Activated CD4-positive, alpha-beta memory T cell treated with anti-CD3 and anti-CD28 coated beads, Interleukin-2, amount 10 ng/mL, durations not matched to agents 7 days and 5 days (primary cell): ENCODE measurements at regions not wholly inside any gene's neighbourhood (a gene's known extent, or its start where the extent isn't known, plus 50 kb on each side); places are given as distances from the start of the nearest gene placed in this dataset.

ENCODE experiments used
- CTCF ChIA-PET: fragments of 350-600 bp; sonication (Branson Sonifier 250); formaldehyde crosslinking; loops from one replicate; lab custom pipeline; 2021; ENCODE audit warnings: antibody characterized with exemption, inconsistent platforms; lab: Charles Lee
- POLR2A ChIA-PET: fragments of 350-600 bp; sonication (Branson Sonifier 250); formaldehyde crosslinking; loops from one replicate; lab custom pipeline; 2021; ENCODE audit warnings: antibody characterized with exemption; lab: Charles Lee
- DNase-seq: peaks from one replicate; pipeline ENCODE4 v3.0.0-alpha.2; 2020
- H3K27ac Mint-ChIP-seq: one replicate; pipeline ENCODE4 v1.8.0; 2021; ENCODE audit warnings: mild to moderate bottlenecking, mixed read lengths
- H3K27me3 Mint-ChIP-seq: one replicate; pipeline ENCODE4 v1.8.0; 2021; ENCODE audit warnings: mixed read lengths
- H3K36me3 Mint-ChIP-seq: one replicate; pipeline ENCODE4 v1.8.0; 2021; ENCODE audit warnings: low read depth, mixed read lengths
- H3K4me1 Mint-ChIP-seq: one replicate; pipeline ENCODE4 v1.8.0; 2021; ENCODE audit warnings: mixed read lengths
- H3K4me3 Mint-ChIP-seq: one replicate; pipeline ENCODE4 v1.8.0; 2021; ENCODE audit warnings: mild to moderate bottlenecking, mixed read lengths
- H3K9me3 Mint-ChIP-seq: one replicate; pipeline ENCODE4 v1.8.0; 2021; ENCODE audit warnings: mixed read lengths

GRCh38 chrY:15466891-15467290 lies 942.6 kb downstream of the NLGN4Y start:
- Mint-ChIP-seq H3K27ac (no peak overlapping the region), H3K27me3 (no peaks in the 10 kb centered on the region), H3K4me1 (no peaks in the 10 kb centered on the region), H3K9me3 (no peaks in the 10 kb centered on the region), H3K36me3 (no peaks in the 10 kb centered on the region), H3K4me3 (no peak overlapping the region)
- ChIA-PET CTCF (no interaction called here), POLR2A (no interaction called here)
- no peak for DNase-seq

GRCh38 chrY:15468091-15468490 lies 943.8 kb downstream of the NLGN4Y start:
- ChIA-PET CTCF (no interaction called here), POLR2A (no interaction called here)
- no peaks in the 10 kb centered on the region for H3K27me3 Mint-ChIP-seq
- no peaks in the 10 kb centered on the region for H3K9me3 Mint-ChIP-seq
- H3K4me1 Mint-ChIP-seq, result no peaks in the 10 kb centered on the region
- no peak overlapping the region for H3K27ac Mint-ChIP-seq
- no peak overlapping the region for H3K4me3 Mint-ChIP-seq
- DNase-seq, result no peak
- no peaks in the 10 kb centered on the region for H3K36me3 Mint-ChIP-seq

- H3K36me3 Mint-ChIP-seq, result no peaks in the 10 kb centered on the region
- DNase-seq, result no peak
These were observed 947.0 kb downstream of the NLGN4Y start for GRCh38 chrY:15471371-15471770.

GRCh38 chrY:15478348-15478963 lies 954.1 kb downstream of the NLGN4Y start:
- H3K27me3 Mint-ChIP-seq, result no peaks in the 10 kb centered on the region
- no peaks in the 10 kb centered on the region for H3K4me1 Mint-ChIP-seq
- DNase-seq, result no peak
- ChIA-PET CTCF (interaction anchor here (0.6 kb wide), 1 partner anchor 1957 kb away, joined by 3 read pairs; no protein-coding TSS in a partner anchor), POLR2A (no interaction called here)
- no peak overlapping the region for H3K4me3 Mint-ChIP-seq
- no peak overlapping the region for H3K27ac Mint-ChIP-seq
- no peaks in the 10 kb centered on the region for H3K9me3 Mint-ChIP-seq
- H3K36me3 Mint-ChIP-seq, result no peaks in the 10 kb centered on the region

More at GRCh38 chrY:15471371-15471770, 947.0 kb downstream of the NLGN4Y start:
- POLR2A ChIA-PET, result no interaction called here
- no peaks in the 10 kb centered on the region for H3K4me1 Mint-ChIP-seq
- H3K4me3 Mint-ChIP-seq, result no peak overlapping the region
- no peaks in the 10 kb centered on the region for H3K27me3 Mint-ChIP-seq
- H3K9me3 Mint-ChIP-seq, result no peaks in the 10 kb centered on the region
- CTCF ChIA-PET, result no interaction called here
- H3K27ac Mint-ChIP-seq, result no peak overlapping the region

- ChIA-PET POLR2A (no interaction called here), CTCF (no interaction called here)
- DNase-seq, result no peak
- Mint-ChIP-seq H3K4me3 (no peak overlapping the region), H3K27me3 (no peaks in the 10 kb centered on the region), H3K4me1 (no peaks in the 10 kb centered on the region), H3K36me3 (no peaks in the 10 kb centered on the region), H3K27ac (no peak overlapping the region), H3K9me3 (no peaks in the 10 kb centered on the region)
These were observed 976.2 kb downstream of the NLGN4Y start for GRCh38 chrY:15500536-15500935.

GRCh38 chrY:15501181-15501580 lies 976.9 kb downstream of the NLGN4Y start:
- no peak for DNase-seq
- no peaks in the 10 kb centered on the region for H3K4me1 Mint-ChIP-seq

GRCh38 chrY:15510288-15510687 lies 986.0 kb downstream of the NLGN4Y start:
- Mint-ChIP-seq H3K4me1 (no peaks in the 10 kb centered on the region), H3K36me3 (no peaks in the 10 kb centered on the region), H3K27ac (no peak overlapping the region), H3K4me3 (no peak overlapping the region), H3K27me3 (no peaks in the 10 kb centered on the region), H3K9me3 (no peaks in the 10 kb centered on the region)
- ChIA-PET POLR2A (no interaction called here), CTCF (no interaction called here)
- no peak for DNase-seq

More at GRCh38 chrY:15501181-15501580, 976.9 kb downstream of the NLGN4Y start:
- no peaks in the 10 kb centered on the region for H3K36me3 Mint-ChIP-seq
- H3K4me3 Mint-ChIP-seq, result no peak overlapping the region
- H3K9me3 Mint-ChIP-seq, result no peaks in the 10 kb centered on the region
- POLR2A ChIA-PET, result no interaction called here
- no peaks in the 10 kb centered on the region for H3K27me3 Mint-ChIP-seq
- H3K27ac Mint-ChIP-seq, result no peak overlapping the region
- CTCF ChIA-PET, result no interaction called here

- POLR2A ChIA-PET, result no interaction called here
- H3K36me3 Mint-ChIP-seq, result no peaks in the 10 kb centered on the region
- no peaks in the 10 kb centered on the region for H3K9me3 Mint-ChIP-seq
These were observed 986.8 kb downstream of the NLGN4Y start for GRCh38 chrY:15510984-15511650.

GRCh38 chrY:15535131-15535530 lies 1010.8 kb downstream of the NLGN4Y start:
- DNase-seq, result no peak
- Mint-ChIP-seq H3K9me3 (no peaks in the 10 kb centered on the region), H3K4me1 (peaks cover 6% of the 10 kb centered on the region), H3K4me3 (no peak overlapping the region), H3K27me3 (no peaks in the 10 kb centered on the region), H3K36me3 (no peaks in the 10 kb centered on the region), H3K27ac (no peak overlapping the region)
- ChIA-PET CTCF (no interaction called here), POLR2A (no interaction called here)

More at GRCh38 chrY:15510984-15511650, 986.8 kb downstream of the NLGN4Y start:
- no peak for DNase-seq
- Mint-ChIP-seq H3K4me1 (no peaks in the 10 kb centered on the region), H3K27ac (no peak overlapping the region), H3K4me3 (no peak overlapping the region), H3K27me3 (no peaks in the 10 kb centered on the region)
- CTCF ChIA-PET, result no interaction called here

- Mint-ChIP-seq H3K27me3 (no peaks in the 10 kb centered on the region), H3K9me3 (no peaks in the 10 kb centered on the region), H3K36me3 (no peaks in the 10 kb centered on the region), H3K4me1 (peaks cover 6% of the 10 kb centered on the region), H3K4me3 (no peak overlapping the region), H3K27ac (no peak overlapping the region)
- no peak for DNase-seq
- POLR2A ChIA-PET, result no interaction called here
- CTCF ChIA-PET, result no interaction called here
These were observed 1011.6 kb downstream of the NLGN4Y start for GRCh38 chrY:15535784-15536511.

- DNase-seq, result no peak
- no peak overlapping the region for H3K27ac Mint-ChIP-seq
- no peaks in the 10 kb centered on the region for H3K9me3 Mint-ChIP-seq
- no peak overlapping the region for H3K4me3 Mint-ChIP-seq
- no peaks in the 10 kb centered on the region for H3K36me3 Mint-ChIP-seq
- no peaks in the 10 kb centered on the region for H3K27me3 Mint-ChIP-seq
- peaks cover 6% of the 10 kb centered on the region for H3K4me1 Mint-ChIP-seq
- ChIA-PET POLR2A (no interaction called here), CTCF (no interaction called here)
These were observed 1016.2 kb downstream of the NLGN4Y start for GRCh38 chrY:15540516-15540915.

GRCh38 chrY:15546177-15546754 lies 1021.9 kb downstream of the NLGN4Y start:
- Mint-ChIP-seq H3K4me1 (no peaks in the 10 kb centered on the region), H3K4me3 (no peak overlapping the region), H3K27me3 (no peaks in the 10 kb centered on the region), H3K36me3 (no peaks in the 10 kb centered on the region), H3K27ac (no peak overlapping the region), H3K9me3 (no peaks in the 10 kb centered on the region)
- CTCF ChIA-PET, result no interaction called here
- POLR2A ChIA-PET, result no interaction called here
- DNase-seq, result no peak

GRCh38 chrY:15552074-15552473 lies 1027.7 kb downstream of the NLGN4Y start:
- H3K9me3 Mint-ChIP-seq, result no peaks in the 10 kb centered on the region
- no peak for DNase-seq
- H3K36me3 Mint-ChIP-seq, result no peaks in the 10 kb centered on the region
- ChIA-PET CTCF (no interaction called here), POLR2A (no interaction called here)
- no peak overlapping the region for H3K4me3 Mint-ChIP-seq
- no peak overlapping the region for H3K27ac Mint-ChIP-seq
- no peaks in the 10 kb centered on the region for H3K27me3 Mint-ChIP-seq
- H3K4me1 Mint-ChIP-seq, result no peaks in the 10 kb centered on the region
